Inflammatory macrophage (primary cell): ENCODE measurements at regions not wholly inside any gene's neighbourhood (a gene's known extent, or its start where the extent isn't known, plus 50 kb on each side); places are given as distances from the start of the nearest gene placed in this dataset.
"Not testable (repeated sequence)": the region's sequence is repeated elsewhere in the genome, so short reads cannot be mapped to it uniquely, and the experiment has no call there.

Experiments
- DNase-seq, 2 donors: peaks; one replicate each; pipeline ENCODE4 v3.0.0-alpha.2; 2020 to 2022

GRCh38 chr3:81363816-81364215, 397.6 kb downstream of the GBE1 start:
- DNase-seq, result no peak

- no peak for DNase-seq
Observed at GRCh38 chr3:81354119-81354518, 407.3 kb downstream of the GBE1 start.

- peak in 1 of 2 donors; percentile 3 for DNase-seq
Observed at GRCh38 chr3:81352867-81353266, 408.6 kb downstream of the GBE1 start.

- no peak for DNase-seq
Observed at GRCh38 chr3:81349816-81350340, 411.6 kb downstream of the GBE1 start.

GRCh38 chr3:81339040-81339845, 422.2 kb downstream of the GBE1 start:
- DNase-seq, result no peak

- DNase-seq, result no peak
Observed at GRCh38 chr3:81336470-81336869, 425.0 kb downstream of the GBE1 start.

GRCh38 chr3:81329835-81330234, 431.6 kb downstream of the GBE1 start:
- not testable (repeated sequence) for DNase-seq

GRCh38 chr3:81326245-81326644, 435.2 kb downstream of the GBE1 start:
- DNase-seq, result no peak

- DNase-seq, result no peak
Observed at GRCh38 chr3:81320862-81321261, 440.6 kb downstream of the GBE1 start.

GRCh38 chr3:81315030-81315429, 446.4 kb downstream of the GBE1 start:
- no peak for DNase-seq

- DNase-seq, result no peak
Observed at GRCh38 chr3:81311321-81311720, 450.1 kb downstream of the GBE1 start.

- DNase-seq, result no peak
Observed at GRCh38 chr3:81308306-81308705, 453.1 kb downstream of the GBE1 start.

- no peak for DNase-seq
Observed at GRCh38 chr3:81307221-81307620, 454.2 kb downstream of the GBE1 start.

GRCh38 chr3:81303321-81303720, 458.1 kb downstream of the GBE1 start:
- DNase-seq, result no peak

GRCh38 chr3:81302045-81302444, 459.4 kb downstream of the GBE1 start:
- DNase-seq, result peak; percentile 11 to 24

GRCh38 chr3:81301230-81301629, 460.2 kb downstream of the GBE1 start:
- DNase-seq, result no peak

GRCh38 chr3:81300324-81300927, 461.0 kb downstream of the GBE1 start:
- DNase-seq, result no peak

GRCh38 chr3:81299481-81299880, 462.0 kb downstream of the GBE1 start:
- no peak for DNase-seq

- DNase-seq, result no peak
Observed at GRCh38 chr3:81295906-81296577, 465.4 kb downstream of the GBE1 start.

- DNase-seq, result no peak
Observed at GRCh38 chr3:81293156-81293555, 468.3 kb downstream of the GBE1 start.

GRCh38 chr3:81291586-81291985, 469.9 kb downstream of the GBE1 start:
- no peak for DNase-seq

GRCh38 chr3:81289676-81290075, 471.8 kb downstream of the GBE1 start:
- no peak for DNase-seq
